Esophagus squamous epithelium (tissue), 5 donors: ENCODE measurements at regions not wholly inside any gene's neighbourhood (a gene's known extent, or its start where the extent isn't known, plus 50 kb on each side); places are given as distances from the start of the nearest gene placed in this dataset.

Source experiments
- DNase-seq: peaks from one replicate; lab custom pipeline; 2025; lab: John Stamatoyannopoulos, UW
- H3K27ac ChIP-seq, 4 donors: fragments of 200-600 bp; sonication (generic); one replicate each; pipeline ENCODE4 v1.5.1; 2016 to 2019; ENCODE audit warnings: mild to moderate bottlenecking in 1 of 4
- H3K27me3 ChIP-seq, 4 donors: fragments of 200-600 bp; sonication (generic); 1 replicate in 3 of 4; 2 replicates in 1 of 4; pipeline versions ENCODE4 v1.5.1 to v1.6.0; 2017 to 2021; ENCODE audit warnings: antibody characterized with exemption in 1 of 4
- H3K36me3 ChIP-seq, 3 donors: fragments of 200-600 bp; sonication (generic); one replicate each; pipeline ENCODE4 v1.5.1; 2016 to 2019
- H3K4me1 ChIP-seq, 3 donors: fragments of 200-600 bp; sonication (generic); one replicate each; pipeline ENCODE4 v1.5.1; 2017 to 2019
- H3K4me3 ChIP-seq, 4 donors: fragments of 200-600 bp; sonication (generic); 1 replicate in 3 of 4; 2 replicates in 1 of 4; pipeline ENCODE4 v1.5.1; 2016 to 2019; ENCODE audit warnings: mild to moderate bottlenecking in 2 of 4, moderate library complexity in 1 of 4
- H3K9me3 ChIP-seq, 3 donors: fragments of 200-600 bp; sonication (generic); one replicate each; pipeline ENCODE4 v1.5.1; 2016 to 2019
- POLR2A ChIP-seq, 4 donors: fragments of 450-650 bp; IDR thresholded peaks; one replicate each; pipeline ENCODE4 v1.6.1; 2017; ENCODE audit warnings: antibody characterized with exemption in 4 of 4, mild to moderate bottlenecking in 4 of 4, moderate library complexity in 3 of 4
- WGBS, 2 donors: methylation state at CpG; one replicate each; pipeline ENCODE4 v1.1.5; 2018; 5-methylcytosine and 5-hydroxymethylcytosine counted together
- intact Hi-C: fragments of 100-400 bp; cut with DNase I; formaldehyde crosslinking; loops from one replicate; pipeline ENCODE4 v1.15.0; 2022
- TF ChIP-seq, protein P1 (sequence below), 6 experiments: fragments of 450-650 bp in 4 of 6; fragments of 200-600 bp in 2 of 6; sonication (generic) in 2 of 6; IDR thresholded peaks; one replicate each; pipeline ENCODE4 v1.5.1; 2016 to 2019; ENCODE audit warnings: antibody characterized with exemption in 6 of 6, mild to moderate bottlenecking in 4 of 6, moderate library complexity in 4 of 6
- donor health status: DM: yes; HTN: yes; CAD: no.

DNA sequence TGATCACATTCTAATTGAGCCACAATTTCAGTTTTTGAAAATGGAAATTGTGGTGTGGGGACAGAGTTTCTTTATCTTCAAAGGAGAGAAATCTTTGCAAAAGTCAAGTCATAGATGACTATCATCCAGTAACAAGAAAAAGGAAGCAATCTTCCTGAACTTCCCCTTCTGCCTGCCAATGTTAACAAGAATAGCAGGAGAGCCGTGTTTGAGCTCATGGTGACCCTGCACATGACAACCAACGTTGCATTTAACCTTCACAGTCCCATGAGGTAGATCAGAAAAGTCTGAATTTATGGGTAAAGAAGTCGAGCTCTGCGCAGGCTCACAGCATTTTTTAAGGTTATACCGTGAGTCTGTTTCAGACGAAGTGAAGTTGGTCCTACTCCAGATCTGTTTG, 454.9 kb downstream of the LPIN1 start:
- Histone ChIP-seq H3K9me3 (no peaks in the 10 kb centered on the region), H3K27me3 (no peaks in the 10 kb centered on the region), H3K27ac (no peak overlapping the region), H3K4me3 (no peak overlapping the region), H3K4me1 (peaks cover 0 to 4% (median 0%) of the 10 kb centered on the region in 3 donors), H3K36me3 (no peaks in the 10 kb centered on the region)
- TF ChIP-seq, protein P1, sequence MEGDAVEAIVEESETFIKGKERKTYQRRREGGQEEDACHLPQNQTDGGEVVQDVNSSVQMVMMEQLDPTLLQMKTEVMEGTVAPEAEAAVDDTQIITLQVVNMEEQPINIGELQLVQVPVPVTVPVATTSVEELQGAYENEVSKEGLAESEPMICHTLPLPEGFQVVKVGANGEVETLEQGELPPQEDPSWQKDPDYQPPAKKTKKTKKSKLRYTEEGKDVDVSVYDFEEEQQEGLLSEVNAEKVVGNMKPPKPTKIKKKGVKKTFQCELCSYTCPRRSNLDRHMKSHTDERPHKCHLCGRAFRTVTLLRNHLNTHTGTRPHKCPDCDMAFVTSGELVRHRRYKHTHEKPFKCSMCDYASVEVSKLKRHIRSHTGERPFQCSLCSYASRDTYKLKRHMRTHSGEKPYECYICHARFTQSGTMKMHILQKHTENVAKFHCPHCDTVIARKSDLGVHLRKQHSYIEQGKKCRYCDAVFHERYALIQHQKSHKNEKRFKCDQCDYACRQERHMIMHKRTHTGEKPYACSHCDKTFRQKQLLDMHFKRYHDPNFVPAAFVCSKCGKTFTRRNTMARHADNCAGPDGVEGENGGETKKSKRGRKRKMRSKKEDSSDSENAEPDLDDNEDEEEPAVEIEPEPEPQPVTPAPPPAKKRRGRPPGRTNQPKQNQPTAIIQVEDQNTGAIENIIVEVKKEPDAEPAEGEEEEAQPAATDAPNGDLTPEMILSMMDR (IDR thresholded peaks at IDR 0.05): no peak
- no peak for TF ChIP-seq POLR2A (IDR thresholded peaks at IDR 0.05)
- no peak for DNase-seq
- WGBS, 2 donors: 65 to 68% methylated on average over 6 of the region's 6 CpGs
- intact Hi-C loops: no loop called here

DNA sequence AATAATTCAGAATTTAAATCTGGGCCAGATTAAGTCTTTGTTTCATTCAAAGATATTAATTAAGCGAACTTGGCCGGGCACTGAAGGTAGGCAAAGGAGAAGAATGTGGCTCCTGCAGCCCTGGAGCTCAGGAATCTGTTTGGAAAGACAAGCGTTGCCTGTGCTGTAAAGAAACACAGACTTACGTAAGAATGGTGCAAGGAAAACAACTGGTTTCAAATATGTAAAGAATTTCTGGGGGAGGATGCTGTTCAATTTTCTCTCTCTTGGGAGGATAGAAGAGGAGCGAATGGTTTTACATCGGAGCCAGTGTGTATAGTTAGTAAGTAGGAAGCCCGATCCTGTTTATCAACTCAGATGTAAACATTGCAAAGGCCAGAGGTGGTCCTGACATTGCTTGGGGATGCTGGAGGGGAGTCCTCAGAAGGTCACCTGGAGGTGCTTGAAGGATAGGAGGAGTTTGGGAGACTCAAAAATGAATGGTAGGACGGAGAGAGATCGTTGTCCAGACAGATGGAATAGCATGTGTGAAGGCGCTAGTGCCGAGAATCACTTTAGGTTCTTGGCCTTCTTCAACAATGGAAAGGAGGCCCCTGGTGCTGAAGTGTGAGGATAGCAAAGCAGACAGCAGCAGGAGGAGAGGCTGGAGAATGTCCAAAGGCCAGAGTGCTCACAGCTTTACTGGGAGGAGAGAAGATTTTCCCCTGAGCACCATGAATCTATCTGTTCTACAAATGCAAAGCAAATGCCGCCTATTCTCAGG, 456.1 kb downstream of the LPIN1 start:
- DNase-seq: no peak
- H3K27ac ChIP-seq: no peak overlapping the region
- peaks cover 0 to 4% (median 0%) of the 10 kb centered on the region in 3 donors for H3K4me1 ChIP-seq
- H3K4me3 ChIP-seq: no peak overlapping the region
- 81 to 86% methylated on average over 12 of the region's 12 CpGs for WGBS, 2 donors
- no peaks in the 10 kb centered on the region for H3K27me3 ChIP-seq
- no peaks in the 10 kb centered on the region for H3K9me3 ChIP-seq
- TF ChIP-seq POLR2A (IDR thresholded peaks at IDR 0.05): no peak
- TF ChIP-seq, protein P1 (IDR thresholded peaks at IDR 0.05): no peak
- H3K36me3 ChIP-seq: no peaks in the 10 kb centered on the region
- intact Hi-C loops: no loop called here

DNA sequence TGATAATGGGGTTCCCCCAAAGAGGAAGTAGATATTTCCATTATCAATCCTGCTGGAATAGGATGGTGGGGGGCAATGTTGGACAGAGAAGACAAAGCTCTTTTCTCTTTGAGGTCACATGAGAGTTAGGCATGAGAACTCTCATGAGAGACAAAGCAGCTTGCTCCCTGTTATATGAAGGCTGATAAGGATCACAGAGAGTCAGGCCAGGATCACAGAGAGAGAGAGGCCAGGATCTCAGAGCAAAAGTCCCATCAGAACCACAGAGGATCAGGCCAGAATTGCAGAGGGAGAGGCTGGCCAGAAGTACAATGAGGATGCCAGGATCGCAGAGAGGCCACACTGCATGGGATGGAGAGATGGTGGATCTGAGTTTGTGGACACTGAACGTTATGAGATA, 457.1 kb downstream of the LPIN1 start:
- intact Hi-C loops: no loop called here
- no peaks in the 10 kb centered on the region for H3K9me3 ChIP-seq
- no peaks in the 10 kb centered on the region for H3K36me3 ChIP-seq
- no peak for DNase-seq
- no peak overlapping the region for H3K4me3 ChIP-seq
- peaks cover 0 to 4% (median 0%) of the 10 kb centered on the region in 3 donors for H3K4me1 ChIP-seq
- no peaks in the 10 kb centered on the region for H3K27me3 ChIP-seq
- no peak for TF ChIP-seq POLR2A (IDR thresholded peaks at IDR 0.05)
- TF ChIP-seq, protein P1 (IDR thresholded peaks at IDR 0.05): no peak
- WGBS, 2 donors: 81 to 93% methylated on average over 2 of the region's 2 CpGs
- H3K27ac ChIP-seq: no peak overlapping the region

DNA sequence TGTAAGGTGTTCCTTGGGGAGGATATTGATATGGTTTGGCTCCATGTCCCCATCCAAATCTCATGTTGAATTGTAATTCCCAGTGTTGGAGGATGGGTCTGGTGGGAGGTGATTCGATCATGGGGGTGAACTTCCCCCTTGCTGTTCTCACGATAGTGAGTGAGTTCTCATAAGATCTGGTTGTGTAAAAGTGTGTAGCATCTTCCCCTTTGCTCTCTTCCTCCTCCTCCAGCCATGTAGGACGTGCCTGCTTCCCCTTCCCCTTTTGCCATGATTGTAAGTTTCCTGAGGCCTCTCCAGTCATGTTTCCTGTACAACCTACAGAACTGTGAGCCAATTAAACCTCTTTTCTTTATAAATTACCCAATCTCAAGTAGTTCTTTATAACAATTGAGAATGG, 458.7 kb downstream of the LPIN1 start:
- H3K9me3 ChIP-seq: no peaks in the 10 kb centered on the region
- H3K27ac ChIP-seq: no peak overlapping the region
- no peaks in the 10 kb centered on the region for H3K27me3 ChIP-seq
- WGBS, 2 donors: 72 to 81% methylated on average over 3 of the region's 3 CpGs
- H3K4me3 ChIP-seq: no peak overlapping the region
- TF ChIP-seq, protein P1 (IDR thresholded peaks at IDR 0.05): no peak
- no peak for TF ChIP-seq POLR2A (IDR thresholded peaks at IDR 0.05)
- peaks cover 0 to 2% (median 0%) of the 10 kb centered on the region in 3 donors for H3K4me1 ChIP-seq
- intact Hi-C loops: no loop called here
- no peak for DNase-seq
- H3K36me3 ChIP-seq: no peaks in the 10 kb centered on the region

DNA sequence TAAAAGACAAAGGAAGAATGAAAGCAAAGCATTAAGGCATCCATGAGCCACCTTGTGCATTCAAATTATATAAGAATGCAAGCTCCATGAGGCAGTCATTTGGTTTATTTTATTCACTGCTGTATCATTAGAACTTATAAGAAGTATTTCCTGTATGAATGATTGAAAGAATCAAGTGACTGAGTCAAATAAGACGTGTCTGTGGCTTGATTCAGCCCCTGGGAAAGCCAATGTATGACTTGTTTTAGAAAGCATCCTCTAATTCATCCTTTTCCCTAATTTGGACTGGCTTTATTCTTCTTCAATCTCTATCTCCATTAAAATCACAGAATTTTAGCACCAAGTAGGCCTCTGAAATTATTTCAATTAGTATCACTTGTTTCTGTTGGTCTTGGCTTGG, 461.1 kb downstream of the LPIN1 start:
- H3K4me1 ChIP-seq: no peaks in the 10 kb centered on the region
- H3K4me3 ChIP-seq: no peak overlapping the region
- no peak for TF ChIP-seq POLR2A (IDR thresholded peaks at IDR 0.05)
- TF ChIP-seq, protein P1 (IDR thresholded peaks at IDR 0.05): no peak
- H3K9me3 ChIP-seq: no peaks in the 10 kb centered on the region
- WGBS, 2 donors: 50 to 84% methylated on average over 1 of the region's 1 CpG
- H3K27me3 ChIP-seq: no peaks in the 10 kb centered on the region
- H3K36me3 ChIP-seq: no peaks in the 10 kb centered on the region
- no peak overlapping the region for H3K27ac ChIP-seq
- no peak for DNase-seq
- intact Hi-C loops: no loop called here
